Activated CD4-positive, CD25-positive, alpha-beta regulatory T cell (primary cell): ENCODE measurements at regions not wholly inside any gene's neighbourhood (a gene's known extent, or its start where the extent isn't known, plus 50 kb on each side); places are given as distances from the start of the nearest gene placed in this dataset.
"Not testable (repeated sequence)": the region's sequence is repeated elsewhere in the genome, so short reads cannot be mapped to it uniquely, and the experiment has no call there.

ENCODE experiments used
- DNase-seq, 4 experiments: peaks; one replicate each; lab custom pipeline; 2025; lab: John Stamatoyannopoulos, UW

DNA sequence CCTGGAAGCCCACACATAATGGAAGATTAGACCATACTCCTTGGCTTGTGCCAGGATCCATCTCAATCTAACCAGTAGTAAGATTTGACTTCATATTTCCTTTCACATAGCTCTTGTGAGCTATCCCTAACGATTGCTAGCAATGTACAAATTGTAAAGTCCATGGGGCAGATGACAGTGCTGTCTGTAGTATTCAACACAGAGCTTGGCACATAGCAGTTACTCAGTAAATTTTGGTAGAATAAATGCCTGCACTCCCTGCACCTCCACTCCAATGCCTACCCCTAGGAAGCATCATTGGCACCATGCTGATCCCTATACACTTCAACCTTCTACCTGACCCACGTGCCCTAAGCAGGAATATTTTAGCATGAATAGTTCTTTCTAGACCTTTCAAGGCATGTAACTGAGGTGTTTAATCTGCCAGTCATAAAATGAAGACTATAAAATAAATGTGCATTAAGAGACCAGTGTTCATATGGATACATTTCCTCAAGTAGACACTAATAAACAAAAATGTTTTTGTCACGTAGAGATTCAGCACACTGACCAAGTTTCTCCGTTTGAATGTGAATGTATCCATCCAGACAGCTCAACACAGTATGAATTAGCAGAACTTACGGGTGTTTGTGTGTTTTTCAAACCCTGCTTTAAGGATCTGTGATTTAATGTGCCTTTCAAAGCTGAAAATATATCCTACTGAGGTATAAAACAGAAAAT is 98.8 kb downstream of the BMP4 start:
- no peak for DNase-seq

DNA sequence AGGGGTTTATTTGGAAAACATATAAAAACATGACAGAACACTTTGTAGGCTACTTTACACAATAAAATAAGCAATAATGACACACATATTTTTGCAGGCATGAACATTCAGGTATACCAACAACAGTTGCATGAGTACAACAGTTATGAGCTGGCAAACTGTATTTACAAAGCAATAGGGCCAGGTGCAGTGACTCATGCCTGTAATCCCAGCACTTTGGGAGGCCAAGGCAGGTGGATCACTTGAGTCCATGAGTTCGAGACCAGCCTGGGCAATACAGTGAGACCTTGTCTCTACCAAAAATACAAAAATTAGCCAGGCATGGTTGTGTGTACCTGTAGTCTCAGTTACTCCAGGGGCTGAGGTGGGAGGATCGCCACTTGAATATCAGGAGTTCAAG is 101.1 kb downstream of the BMP4 start:
- DNase-seq, result no peak

DNA sequence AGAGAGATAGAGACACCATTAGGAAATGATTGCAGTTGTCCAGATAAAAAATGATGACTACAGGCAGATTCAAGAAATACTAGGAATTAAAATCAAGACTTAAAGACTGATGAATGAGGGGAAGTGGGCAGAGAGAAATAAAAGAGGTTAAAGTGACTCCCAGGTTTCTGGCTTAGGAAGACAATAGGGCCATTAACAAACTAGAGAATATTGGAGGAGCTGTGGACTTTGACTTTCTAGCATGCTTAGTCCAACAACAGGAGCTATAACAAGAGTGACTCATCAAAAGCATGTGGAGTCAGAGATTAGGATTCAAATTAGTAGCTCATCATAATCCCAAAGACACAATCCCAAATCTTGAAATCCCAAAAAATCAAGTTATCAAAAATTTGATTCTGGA is 101.5 kb downstream of the BMP4 start:
- DNase-seq, result no peak

DNA sequence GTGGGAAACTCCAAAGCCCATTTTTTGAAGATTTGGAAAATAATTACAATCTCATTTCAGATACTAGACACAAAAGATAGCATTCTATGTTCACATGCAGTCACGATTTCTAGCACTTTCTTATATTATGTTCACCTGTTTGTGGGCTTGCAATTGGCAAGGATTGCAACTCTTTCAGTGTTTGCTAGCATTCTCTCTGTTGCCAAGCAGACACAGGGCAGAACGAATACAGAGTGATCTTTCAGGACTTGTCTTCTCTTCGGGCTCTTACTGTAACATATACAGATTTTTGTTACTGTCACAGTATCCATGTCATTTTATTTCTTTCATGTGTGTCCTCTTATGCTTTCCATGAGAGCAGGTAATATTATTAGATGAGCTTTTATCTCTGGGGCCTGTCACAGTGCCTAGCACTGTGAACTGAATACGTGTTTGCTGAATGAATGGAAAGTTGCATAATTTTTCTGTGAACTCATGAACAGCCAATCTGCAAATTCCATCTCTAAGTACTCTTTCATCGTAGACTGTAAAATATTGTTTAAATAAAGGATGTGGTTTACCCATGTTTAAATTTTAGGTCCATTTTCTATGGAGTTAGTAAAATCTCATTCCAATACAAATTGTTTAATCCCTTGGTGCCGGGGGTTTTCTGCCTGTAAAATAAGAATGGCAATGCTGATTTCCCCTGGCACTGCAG is 105.1 kb downstream of the BMP4 start:
- DNase-seq, result no peak

DNA sequence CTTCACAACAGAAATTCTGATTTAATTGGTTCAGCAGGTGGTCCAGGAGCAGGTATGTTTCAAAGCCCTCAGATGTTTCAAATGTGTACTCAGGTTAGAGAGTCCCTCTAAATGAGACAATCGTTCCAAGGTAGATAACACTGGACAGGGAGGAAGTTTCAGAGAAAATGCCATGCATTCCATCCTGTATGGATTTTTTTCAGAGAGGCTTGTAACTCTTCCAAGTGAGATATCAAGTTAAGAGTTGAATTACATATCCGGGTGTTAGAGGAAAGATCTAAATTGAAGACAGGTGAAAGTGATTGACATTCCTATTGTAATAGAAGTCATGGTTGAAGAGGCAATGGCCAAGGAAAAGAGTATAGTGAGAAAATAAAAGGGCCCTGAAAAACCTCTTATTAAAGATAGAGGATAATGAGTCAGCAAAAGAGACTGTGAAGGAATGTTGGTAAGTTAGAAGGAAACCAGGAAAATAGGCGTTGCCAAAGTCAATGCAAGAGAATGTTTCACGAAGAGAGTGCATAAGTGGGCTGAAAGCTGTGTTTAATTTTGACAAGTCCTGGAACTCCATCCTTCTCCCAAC is 105.8 kb downstream of the BMP4 start:
- DNase-seq, result no peak

DNA sequence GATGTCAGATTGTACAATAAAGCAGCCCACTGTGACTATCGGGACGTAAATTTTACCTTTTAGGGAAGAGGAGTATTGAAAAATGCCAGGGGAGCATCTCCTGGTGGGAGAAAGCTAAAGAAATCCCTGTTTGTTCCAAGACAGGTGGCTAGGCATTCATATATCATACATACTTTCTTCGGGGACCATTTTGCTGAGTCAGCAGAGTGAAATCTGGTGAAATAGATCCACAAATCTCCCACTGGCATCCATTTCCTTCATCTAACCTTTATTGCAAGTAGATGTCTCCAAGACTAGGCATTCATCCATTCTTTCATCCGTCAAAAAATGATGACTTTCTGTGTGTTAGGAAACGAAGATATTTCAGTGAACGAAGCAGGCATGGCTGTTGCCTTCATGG is 107.1 kb downstream of the BMP4 start:
- DNase-seq, result no peak

DNA sequence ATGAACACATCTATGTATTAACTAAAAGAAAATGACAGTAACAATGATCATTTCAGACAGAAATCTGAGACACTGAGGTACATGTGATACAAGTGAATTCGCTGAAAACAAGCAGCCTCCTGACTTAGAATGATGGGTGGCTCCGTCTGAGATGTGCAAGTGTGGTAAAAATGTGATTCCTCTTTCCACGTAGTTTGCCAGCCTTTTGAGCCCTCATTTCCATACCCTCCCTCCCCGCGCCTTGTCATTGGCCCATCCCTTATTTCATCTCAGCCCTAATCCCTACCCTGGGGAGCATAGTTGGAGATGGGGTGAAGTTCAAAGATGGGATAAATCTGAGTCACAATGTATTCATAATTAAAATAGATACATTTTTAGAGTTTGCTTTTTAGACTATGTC is 107.8 kb downstream of the BMP4 start:
- DNase-seq, result no peak

DNA sequence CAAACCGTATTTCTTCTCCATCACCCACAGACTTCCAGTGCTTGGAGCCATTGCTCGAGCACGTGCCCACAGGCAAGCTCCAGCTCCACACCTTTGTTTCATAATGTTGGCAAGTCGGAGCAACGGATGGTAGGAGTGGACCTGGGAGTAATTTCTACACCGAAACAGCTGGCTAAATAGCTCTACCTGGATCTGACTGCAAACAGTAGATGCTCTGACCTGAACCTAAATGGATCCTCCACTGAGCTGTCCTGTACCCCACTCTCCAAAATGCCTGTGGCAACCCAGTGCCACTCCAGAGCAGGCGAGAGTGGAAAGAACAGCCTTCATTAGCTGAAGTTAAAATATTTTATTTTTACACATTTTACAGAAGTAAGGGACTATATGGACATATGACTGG is 108.7 kb downstream of the BMP4 start:
- DNase-seq, result no peak

DNA sequence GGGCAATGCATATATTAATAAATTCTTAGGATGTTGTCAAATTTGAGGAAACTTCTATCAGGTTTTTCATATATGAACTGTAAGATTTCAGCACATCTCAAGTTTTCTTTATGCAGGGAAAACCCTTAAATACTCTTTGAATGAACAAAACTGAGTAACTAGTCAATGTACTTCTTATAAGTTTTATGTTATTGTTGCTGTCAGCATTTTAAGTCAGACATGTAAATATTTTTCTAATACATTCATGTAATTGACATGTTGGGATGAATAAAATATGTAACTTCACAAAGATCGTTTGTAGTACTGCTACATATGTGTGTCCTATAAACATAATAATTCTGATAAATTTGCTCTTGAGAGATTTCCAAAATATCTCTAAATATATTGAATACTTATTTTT is 109.6 kb downstream of the BMP4 start:
- no peak for DNase-seq

DNA sequence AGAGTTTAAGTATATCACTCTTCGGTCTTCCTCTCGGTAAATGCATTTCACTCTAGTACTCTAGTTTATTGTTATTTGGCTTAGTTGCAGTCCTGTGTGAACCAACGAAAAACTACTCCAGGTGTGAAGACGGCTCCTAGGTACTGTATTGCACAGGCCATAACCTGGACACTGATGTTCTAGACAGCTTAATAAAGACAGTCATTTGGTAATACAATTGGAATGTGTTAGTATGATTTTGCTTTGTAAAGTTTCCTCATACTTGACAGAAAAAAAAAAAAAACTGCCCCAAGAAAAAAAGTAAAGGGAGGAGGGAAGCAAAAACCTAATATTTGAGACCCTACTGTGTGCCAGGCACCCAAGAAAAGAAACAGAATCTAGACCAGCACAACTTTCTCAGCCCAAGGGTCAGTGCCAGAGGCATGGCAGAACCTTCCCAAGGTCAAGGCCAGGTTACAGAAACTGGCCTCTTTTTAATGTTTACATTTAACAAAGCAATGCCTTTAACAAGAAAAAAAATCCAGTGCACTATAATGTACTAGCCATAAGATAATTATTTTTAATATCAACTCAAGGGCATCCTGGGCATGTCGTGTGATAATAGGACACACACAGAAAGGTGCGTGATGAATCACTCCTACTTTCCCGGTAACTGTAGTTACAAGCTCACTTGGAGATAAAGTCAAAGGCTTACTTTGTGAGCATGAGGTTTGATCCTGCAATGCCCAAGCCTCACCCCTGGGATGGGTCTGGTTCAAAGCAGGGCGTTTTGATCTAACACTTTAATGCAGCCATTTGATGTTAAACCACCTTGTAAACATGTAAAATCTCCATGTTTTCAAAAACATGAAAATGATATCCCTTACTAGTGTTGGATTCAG is 110.6 kb downstream of the BMP4 start:
- DNase-seq, result no peak

DNA sequence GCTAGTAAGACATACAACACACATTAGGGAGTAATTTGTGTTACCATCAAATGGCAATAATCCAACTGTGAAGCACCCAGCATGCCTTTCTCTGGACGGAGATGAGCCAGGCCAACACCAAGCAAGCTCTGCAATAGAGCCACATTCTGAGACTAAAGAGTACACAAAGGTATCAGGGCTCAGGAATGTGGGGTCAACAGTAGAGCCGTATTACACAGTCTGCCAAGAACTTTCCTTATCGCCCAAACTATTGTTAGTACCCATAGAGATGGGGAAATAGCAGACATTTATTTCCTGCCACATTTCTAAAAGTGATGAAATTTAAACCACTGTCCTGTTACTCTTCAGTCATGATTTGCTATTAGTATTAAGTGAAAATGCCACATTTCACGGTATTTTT is 113.7 kb downstream of the BMP4 start:
- no peak for DNase-seq

DNA sequence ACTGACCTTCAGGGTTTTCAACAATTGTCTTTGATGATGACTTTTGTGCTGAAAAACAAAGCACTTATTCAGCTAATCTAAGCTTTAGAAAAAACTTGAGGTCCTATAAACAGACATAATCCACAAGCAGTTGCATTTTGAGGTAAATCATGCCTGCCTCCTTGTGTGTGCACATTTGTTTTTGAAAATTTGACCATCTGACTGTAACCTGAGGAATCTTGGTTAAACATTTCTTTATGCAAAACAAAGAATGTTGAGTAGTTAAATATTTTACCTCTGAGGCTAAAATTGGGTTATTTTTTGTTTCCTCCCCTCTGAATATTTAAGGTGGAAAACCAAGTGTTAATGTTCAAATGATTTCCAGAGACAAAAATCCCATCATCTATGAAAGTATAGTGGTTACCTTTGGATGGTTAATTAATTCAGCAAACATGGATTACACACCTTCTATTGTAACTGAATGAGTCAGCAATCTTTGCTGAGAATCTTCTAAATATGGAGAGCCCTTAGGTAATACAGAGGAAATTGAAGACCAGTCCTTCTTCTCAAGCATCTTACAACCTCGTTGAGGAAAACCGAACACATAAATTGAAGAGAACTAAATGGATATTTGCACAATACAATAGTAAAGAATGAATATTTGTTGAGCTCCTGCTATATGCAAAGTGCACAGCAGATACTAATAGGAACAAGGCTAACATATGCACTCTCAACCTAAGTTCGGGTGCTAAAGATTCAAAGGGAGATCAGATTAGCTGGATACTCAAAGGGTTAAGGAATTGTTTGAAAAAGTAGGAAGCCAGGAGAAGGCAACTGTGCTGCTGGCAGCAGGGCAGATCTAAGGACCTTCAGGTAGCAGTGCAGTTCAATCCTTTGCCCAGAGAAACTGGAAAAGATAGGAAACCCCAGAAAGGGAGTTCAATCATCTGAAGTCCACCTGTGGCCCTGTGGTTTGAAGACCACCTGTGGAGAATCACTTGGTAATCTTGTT is 115.2 kb downstream of the BMP4 start:
- no peak for DNase-seq

DNA sequence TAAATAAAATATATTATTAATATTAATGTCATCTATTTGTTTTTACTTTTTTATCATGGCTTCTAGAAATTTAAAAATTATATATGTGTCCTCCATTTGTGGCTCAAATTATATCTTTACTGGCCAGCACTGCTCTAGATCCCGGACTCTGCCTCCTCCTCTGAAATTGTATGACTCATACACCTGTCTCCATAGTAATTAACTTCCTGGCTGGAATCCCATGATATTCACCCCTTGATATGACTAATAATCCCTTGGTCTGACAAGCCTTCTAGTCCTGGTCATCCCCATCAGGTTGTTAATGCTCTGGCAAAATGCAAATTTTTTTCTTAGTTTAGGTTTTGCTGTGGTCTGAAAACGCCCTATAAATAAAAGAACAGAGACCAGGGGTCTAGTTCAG is 116.2 kb downstream of the BMP4 start:
- no peak for DNase-seq

DNA sequence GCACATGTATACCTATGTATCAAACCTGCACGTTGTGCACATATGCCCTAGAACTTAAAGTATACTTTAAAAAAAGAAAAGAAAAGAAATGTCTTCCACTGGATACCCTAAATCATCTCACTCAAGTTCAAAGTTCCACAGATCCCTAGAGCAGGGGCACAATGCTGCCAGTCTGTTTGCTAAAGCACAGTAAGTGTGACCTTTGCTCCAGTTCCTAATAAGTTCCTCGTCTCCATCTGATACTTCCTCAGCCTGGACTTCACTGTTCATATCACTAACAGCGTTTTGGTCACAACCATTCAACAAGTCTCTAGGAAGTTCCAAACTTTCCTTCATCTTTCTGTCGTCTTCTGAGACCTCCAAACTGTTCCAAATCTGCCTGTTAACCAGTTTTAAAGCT is 118.3 kb downstream of the BMP4 start:
- DNase-seq, result no peak

DNA sequence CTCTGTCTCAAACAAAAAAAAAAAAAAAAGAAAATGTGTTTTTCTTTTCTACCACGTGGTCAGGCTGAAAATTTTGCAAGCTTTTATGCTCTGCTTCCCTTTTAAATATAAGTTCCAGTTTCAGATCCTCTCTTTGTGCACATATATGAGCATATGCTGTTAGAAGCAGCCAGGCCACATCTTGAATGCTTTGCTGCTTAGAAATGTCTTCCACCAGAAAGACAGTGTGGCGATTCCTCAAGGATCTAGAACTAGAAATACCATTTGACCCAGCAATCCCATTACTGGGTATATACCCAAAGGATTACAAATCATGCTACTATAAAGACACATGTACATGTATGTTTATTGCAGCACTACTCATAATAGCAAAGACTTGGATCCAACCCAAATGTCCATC is 119.0 kb downstream of the BMP4 start:
- not testable (repeated sequence) for DNase-seq

DNA sequence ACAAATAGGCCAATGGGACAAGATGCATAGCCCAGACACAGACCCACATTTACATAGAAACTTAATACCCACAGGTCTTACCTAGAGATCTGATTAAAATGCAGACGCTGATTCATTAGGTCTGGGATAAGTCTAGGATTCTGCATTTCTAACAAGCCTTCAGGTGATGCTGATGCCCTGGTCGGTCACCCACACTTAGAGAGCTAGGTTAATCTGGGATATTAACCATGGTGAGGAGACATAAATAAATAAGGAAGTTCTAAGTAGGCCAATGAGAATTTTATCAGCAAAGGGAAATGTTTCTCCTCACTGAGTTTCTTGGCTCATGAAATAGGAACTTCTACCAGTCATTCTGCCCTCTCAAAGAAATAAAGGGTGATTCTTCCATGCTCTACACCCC is 120.1 kb downstream of the BMP4 start:
- no peak for DNase-seq

DNA sequence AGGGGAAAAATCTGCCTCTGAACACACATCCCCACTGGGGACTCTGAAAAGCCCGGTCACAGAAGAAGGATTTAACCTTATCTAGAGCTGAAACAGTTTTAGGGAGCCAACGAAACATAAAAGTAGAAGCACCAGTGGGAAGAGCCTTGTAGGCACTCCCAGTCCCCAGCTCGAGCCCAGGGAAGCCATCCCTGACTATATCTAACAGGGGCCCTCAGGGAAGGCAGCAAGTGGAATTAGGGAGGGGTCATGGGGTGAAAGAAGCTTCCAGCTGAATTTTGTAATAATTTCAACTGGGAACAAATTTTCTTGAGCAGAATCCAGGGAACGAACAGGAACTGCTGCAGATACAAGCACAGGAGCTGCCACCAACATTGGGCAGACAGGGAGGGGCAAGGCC is 127.8 kb downstream of the BMP4 start:
- no peak for DNase-seq

DNA sequence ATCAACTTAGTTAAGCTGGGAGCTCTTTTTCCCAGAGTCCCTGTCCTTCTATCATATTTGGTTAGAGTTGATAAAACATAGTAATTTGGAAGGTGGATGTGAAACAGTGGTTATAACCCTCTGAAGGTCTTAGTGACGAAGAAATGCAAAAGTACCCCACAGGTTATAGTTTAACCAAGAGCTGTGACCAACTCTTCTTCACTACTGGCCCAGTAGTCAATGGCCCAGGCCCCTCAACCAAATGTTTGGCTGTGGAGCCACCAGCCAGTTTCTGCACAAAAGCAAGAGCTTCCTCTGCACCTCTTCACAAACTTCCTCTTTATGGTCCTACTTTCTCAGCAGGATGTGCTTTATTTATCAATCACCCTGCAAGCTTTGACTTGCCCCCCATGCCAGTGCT is 132.6 kb downstream of the BMP4 start:
- DNase-seq, result no peak

DNA sequence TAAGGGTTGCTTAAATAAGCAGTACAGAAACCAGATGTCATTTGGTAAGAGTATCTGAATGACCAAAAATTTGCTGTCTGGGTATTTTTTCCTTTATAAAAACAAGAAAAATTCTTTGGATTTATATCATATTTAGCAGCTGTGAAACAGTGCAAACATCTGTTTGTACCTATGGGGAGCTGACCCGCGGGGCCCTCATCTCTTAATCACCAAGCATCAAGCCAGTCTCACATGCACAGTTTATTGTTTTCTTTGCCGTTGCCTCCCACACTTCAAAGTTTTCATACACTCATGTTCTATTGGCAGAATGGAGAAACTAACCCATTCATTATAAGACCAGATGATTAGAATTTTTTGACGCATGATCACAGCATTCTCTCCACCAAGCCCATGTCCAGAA is 142.2 kb downstream of the BMP4 start:
- DNase-seq, result no peak

DNA sequence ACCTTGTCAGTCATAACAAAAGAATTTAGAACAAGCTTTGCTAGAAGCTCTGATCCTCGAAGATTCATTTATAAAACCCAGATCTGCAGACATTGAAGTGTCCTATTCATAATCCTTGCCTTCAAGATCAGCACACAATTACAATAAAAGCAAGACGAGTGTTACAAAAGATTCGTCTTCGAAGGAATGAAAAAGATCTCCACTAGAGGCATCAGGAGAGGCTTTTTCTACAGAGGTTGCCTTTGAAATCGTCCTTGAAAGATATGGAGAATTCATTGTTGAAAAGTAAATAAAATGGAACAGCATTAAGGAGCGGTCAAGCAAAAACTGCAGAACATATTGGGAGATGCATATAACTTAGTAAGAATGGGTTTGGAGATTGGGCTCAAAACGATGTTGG is 146.4 kb downstream of the BMP4 start:
- DNase-seq, result no peak

DNA sequence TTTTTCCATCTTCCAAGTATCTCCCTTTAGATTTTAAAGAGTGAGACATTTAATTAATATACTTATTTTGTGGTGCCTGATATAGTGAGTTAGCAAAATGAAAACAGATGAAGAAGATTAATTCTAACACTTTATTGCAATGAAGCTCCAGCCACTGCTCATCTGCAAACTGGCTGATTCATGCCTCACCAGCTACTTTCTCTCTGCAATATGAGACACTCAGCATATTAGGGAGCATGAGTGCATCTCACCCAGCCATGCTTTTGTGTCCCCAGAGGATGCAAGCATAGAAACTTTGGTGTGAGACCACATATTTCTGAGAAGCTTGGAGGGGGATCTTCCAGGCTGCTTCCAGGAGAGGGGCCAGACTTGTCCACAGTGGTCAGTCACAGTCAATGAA is 148.6 kb downstream of the BMP4 start:
- DNase-seq, result no peak
